SK-N-SH treated with all-trans-retinoic acid at 6 μM for 48 hours (cell line): ENCODE measurements at regions not wholly inside any gene's neighbourhood (a gene's known extent, or its start where the extent isn't known, plus 50 kb on each side); places are given as distances from the start of the nearest gene placed in this dataset.

Experiments used
- ATAC-seq: fragments of 200-7000 bp; cut with Tn5 transposase; 3 replicates; pipeline ENCODE4 v1.9.1; 2020; ENCODE audit warnings: mild to moderate bottlenecking, moderate library complexity
- BACH2 ChIP-seq: fragments of 250-450 bp; sonication (Bioruptor Pico); IDR thresholded peaks from 2 replicates; pipeline ENCODE4 v1.9.0; 2021; ENCODE audit warnings: mild to moderate bottlenecking, borderline replicate concordance
- CREB5 ChIP-seq: fragments of 250-450 bp; sonication (Bioruptor Pico); IDR thresholded peaks from 2 replicates; pipeline ENCODE4 v1.5.1; 2020; ENCODE audit warnings: low read depth, mild to moderate bottlenecking, moderate library complexity
- CSDC2 ChIP-seq: fragments of 250-450 bp; sonication (Bioruptor Pico); IDR thresholded peaks from 2 replicates; pipeline ENCODE4 v1.5.0; 2020; ENCODE audit warnings: mild to moderate bottlenecking, moderate library complexity
- CSRNP3 ChIP-seq: fragments of 250-450 bp; sonication (Bioruptor Pico); IDR thresholded peaks from 2 replicates; pipeline ENCODE4 v1.5.1; 2021; ENCODE audit warnings: mild to moderate bottlenecking, moderate library complexity
- ESRRG ChIP-seq: fragments of 250-450 bp; sonication (Bioruptor Pico); IDR thresholded peaks from 2 replicates; pipeline ENCODE4 v1.6.1; 2021; ENCODE audit warnings: mild to moderate bottlenecking
- GLIS3 ChIP-seq: fragments of 250-450 bp; sonication (Bioruptor Pico); IDR thresholded peaks from 2 replicates; pipeline ENCODE4 v1.5.0; 2020; ENCODE audit warnings: mild to moderate bottlenecking, moderate library complexity
- ISL1 ChIP-seq: fragments of 250-450 bp; sonication (Bioruptor Pico); IDR thresholded peaks from 2 replicates; pipeline ENCODE4 v2.1.2; 2022; ENCODE audit warnings: mild to moderate bottlenecking, moderate library complexity
- OSR1 ChIP-seq: fragments of 250-450 bp; sonication (Bioruptor Pico); IDR thresholded peaks from 2 replicates; pipeline ENCODE4 v1.8.0; 2022; ENCODE audit warnings: moderate library complexity, mild to moderate bottlenecking, inconsistent platforms
- PATZ1 ChIP-seq: fragments of 250-450 bp; sonication (Bioruptor Pico); IDR thresholded peaks from 2 replicates; pipeline ENCODE4 v1.8.0; 2020; ENCODE audit warnings: mild to moderate bottlenecking, moderate library complexity, borderline replicate concordance
- POU6F1 ChIP-seq: fragments of 250-450 bp; sonication (Bioruptor Pico); IDR thresholded peaks from 2 replicates; pipeline ENCODE4 v1.8.0; 2021; ENCODE audit warnings: low read depth, mild to moderate bottlenecking, moderate library complexity, borderline replicate concordance
- PPARA ChIP-seq: fragments of 250-450 bp; sonication (Bioruptor Pico); IDR thresholded peaks from 2 replicates; pipeline ENCODE4 v1.5.0; 2020; ENCODE audit warnings: mild to moderate bottlenecking, borderline replicate concordance
- RARB ChIP-seq: fragments of 250-450 bp; sonication (Bioruptor Pico); IDR thresholded peaks from 2 replicates; pipeline ENCODE4 v1.8.0; 2021; ENCODE audit warnings: mild to moderate bottlenecking, moderate library complexity
- SNAI2 ChIP-seq: fragments of 250-450 bp; sonication (Bioruptor Pico); IDR thresholded peaks from 2 replicates; pipeline ENCODE4 v1.5.0; 2020; ENCODE audit warnings: mild to moderate bottlenecking, moderate library complexity
- TCF4 ChIP-seq: fragments of 250-450 bp; sonication (Bioruptor Pico); IDR thresholded peaks from 2 replicates; pipeline ENCODE4 v1.8.0; 2021; ENCODE audit warnings: mild to moderate bottlenecking, moderate library complexity, borderline replicate concordance
- TOX ChIP-seq: fragments of 250-450 bp; sonication (Bioruptor Pico); IDR thresholded peaks from 2 replicates; pipeline ENCODE4 v1.8.0; 2021; ENCODE audit warnings: mild to moderate bottlenecking, moderate library complexity, borderline replicate concordance
- ZC3H10 ChIP-seq: fragments of 250-450 bp; sonication (Bioruptor Pico); IDR thresholded peaks from 2 replicates; pipeline ENCODE4 v1.5.1; 2021; ENCODE audit warnings: mild to moderate bottlenecking, moderate library complexity
- ZFP3 ChIP-seq: fragments of 250-450 bp; sonication (Bioruptor Pico); IDR thresholded peaks from 2 replicates; pipeline ENCODE4 v1.5.0; 2020; ENCODE audit warnings: mild to moderate bottlenecking, moderate library complexity
- ZFP30 ChIP-seq: fragments of 450-650 bp; formaldehyde crosslinking; IDR thresholded peaks from 2 replicates; pipeline ENCODE4 v1.5.0; 2022; ENCODE audit warnings: mild to moderate bottlenecking, moderate library complexity
- ZNF565 ChIP-seq: fragments of 450-650 bp; formaldehyde crosslinking; conservative IDR thresholded peaks from 2 replicates; pipeline ENCODE4 v1.5.0; 2020; ENCODE audit warnings: low read depth, mild to moderate bottlenecking, moderate library complexity
- ZNF70 ChIP-seq: fragments of 450-650 bp; formaldehyde crosslinking; IDR thresholded peaks from 2 replicates; pipeline ENCODE4 v1.5.0; 2020; ENCODE audit warnings: mild to moderate bottlenecking, moderate library complexity
- ZNF8 ChIP-seq: fragments of 450-650 bp; formaldehyde crosslinking; IDR thresholded peaks from 2 replicates; pipeline ENCODE4 v1.5.0; 2020; ENCODE audit warnings: mild to moderate bottlenecking, moderate library complexity

GRCh38 chr5:54834121-54834842, 151.1 kb downstream of the ESM1 start:
- TF ChIP-seq SNAI2 (no peak), OSR1 (CRISPR knock-in tag) (no peak), ZNF565 (no peak), PATZ1 (no peak), ESRRG (CRISPR knock-in tag) (no peak), ZNF8 (no peak), BACH2 (CRISPR knock-in tag) (no peak), TCF4 (no peak), ZC3H10 (no peak), CREB5 (no peak), ZFP3 (CRISPR knock-in tag) (no peak), PPARA (CRISPR knock-in tag) (no peak), GLIS3 (CRISPR knock-in tag) (no peak), RARB (CRISPR knock-in tag) (no peak), POU6F1 (CRISPR knock-in tag) (no peak), CSRNP3 (no peak), ISL1 (CRISPR knock-in tag) (no peak), ZNF70 (CRISPR knock-in tag) (no peak)
- ATAC-seq, result no peak

- ATAC-seq, result no peak
- TF ChIP-seq GLIS3 (CRISPR knock-in tag), result no peak
- no peak for TF ChIP-seq SNAI2
- no peak for TF ChIP-seq POU6F1 (CRISPR knock-in tag)
- no peak for TF ChIP-seq TOX (CRISPR knock-in tag)
- no peak for TF ChIP-seq ZNF8
- no peak for TF ChIP-seq CREB5
- no peak for TF ChIP-seq CSRNP3
- TF ChIP-seq BACH2 (CRISPR knock-in tag), result no peak
- TF ChIP-seq ESRRG (CRISPR knock-in tag), result no peak
- TF ChIP-seq PATZ1, result no peak
- no peak for TF ChIP-seq ISL1 (CRISPR knock-in tag)
- no peak for TF ChIP-seq ZC3H10
- TF ChIP-seq ZFP30 (CRISPR knock-in tag), result no peak
- TF ChIP-seq PPARA (CRISPR knock-in tag), result no peak
- no peak for TF ChIP-seq RARB (CRISPR knock-in tag)
- TF ChIP-seq CSDC2 (CRISPR knock-in tag), result no peak
Observed at GRCh38 chr5:54833590-54833989, 151.8 kb downstream of the ESM1 start.
